Stimulated activated CD4-positive, alpha-beta T cell treated with anti-CD3 and anti-CD28 coated beads, Interleukin-2, amount 100 ng/mL, for 4 hours (primary cell): ENCODE measurements at regions not wholly inside any gene's neighbourhood (a gene's known extent, or its start where the extent isn't known, plus 50 kb on each side); places are given as distances from the start of the nearest gene placed in this dataset.

Experiments used
- DNase-seq: peaks from one replicate; pipeline ENCODE4 v3.0.0-alpha.2; 2020; ENCODE audit warnings: low read depth

DNA sequence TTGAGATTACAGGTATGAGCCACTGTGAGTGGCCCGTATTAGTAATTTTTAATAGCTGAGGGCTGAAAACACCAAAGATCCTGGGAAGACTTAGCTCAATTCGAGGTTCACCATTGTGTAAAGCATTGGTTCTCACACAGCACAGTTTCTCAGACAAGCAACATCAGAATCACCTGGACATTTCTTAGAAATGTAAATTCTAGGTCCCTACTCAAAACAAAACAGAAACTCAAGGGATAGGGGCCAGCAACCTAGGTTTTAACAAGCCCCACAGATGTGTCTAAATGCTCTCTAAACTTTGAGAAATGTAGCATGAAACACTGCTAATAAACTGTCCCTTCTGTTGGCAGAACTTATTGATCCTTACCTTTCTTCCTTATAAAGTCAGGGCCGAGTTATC is 681.2 kb downstream of the RNF144A start:
- no peak for DNase-seq

- no peak for DNase-seq
These were observed 682.4 kb downstream of the RNF144A start for GRCh38 chr2:7599462-7600258.

DNA sequence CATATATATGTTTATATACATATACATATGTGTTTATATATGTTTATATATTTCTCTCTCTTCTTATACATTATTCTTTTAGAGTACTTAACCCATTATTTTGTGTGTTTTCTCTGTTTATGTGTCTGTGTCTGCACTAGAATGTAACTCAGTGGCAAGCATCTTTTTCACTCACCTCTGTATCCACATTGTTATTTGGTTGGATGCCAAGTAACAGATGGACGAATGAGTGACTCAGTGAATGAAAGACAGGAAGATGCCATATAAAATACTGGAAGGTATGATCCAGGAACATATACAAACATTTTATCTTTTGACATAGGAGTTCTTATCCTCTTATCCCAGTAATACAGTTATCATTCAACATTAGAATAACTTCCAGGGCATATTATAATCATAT is 684.8 kb downstream of the RNF144A start:
- DNase-seq: no peak

GRCh38 chr2:7604456-7604855 is 687.2 kb downstream of the RNF144A start:
- no peak for DNase-seq

DNA sequence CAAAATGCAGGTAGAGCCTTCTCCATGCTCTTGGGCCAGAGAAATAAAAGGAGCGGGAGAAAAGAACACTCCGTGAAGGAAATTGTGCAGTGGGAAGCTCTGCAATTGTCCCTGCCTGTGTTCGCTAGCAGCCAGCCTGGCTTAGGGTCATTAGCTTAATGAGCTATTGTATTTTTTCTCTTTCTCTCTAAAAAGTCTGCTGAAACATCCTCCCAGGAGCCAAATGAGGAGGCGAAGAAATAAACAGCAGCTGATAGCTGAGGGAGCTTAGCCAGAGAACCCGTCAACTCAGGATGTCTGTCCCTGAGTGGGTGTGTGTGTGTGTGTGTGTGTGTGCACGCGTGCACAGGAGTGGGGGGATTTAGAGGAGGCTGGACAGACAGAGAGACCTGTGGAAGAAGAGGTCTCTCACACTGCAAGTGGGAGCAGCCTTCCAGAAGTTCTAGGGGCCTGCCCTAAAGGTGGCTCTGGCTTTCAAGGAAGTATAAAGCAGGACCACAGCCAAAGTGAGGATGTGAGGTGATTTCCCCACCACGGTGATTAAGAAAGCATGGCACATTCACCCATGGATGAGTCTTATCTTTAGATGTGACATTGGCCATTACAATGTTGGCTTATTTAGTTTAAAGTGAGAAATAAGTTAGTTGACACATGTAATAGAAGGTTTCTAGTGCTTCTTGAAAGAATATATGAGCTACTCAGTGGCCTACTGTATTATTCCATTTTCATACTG is 690.4 kb downstream of the RNF144A start:
- no peak for DNase-seq

DNA sequence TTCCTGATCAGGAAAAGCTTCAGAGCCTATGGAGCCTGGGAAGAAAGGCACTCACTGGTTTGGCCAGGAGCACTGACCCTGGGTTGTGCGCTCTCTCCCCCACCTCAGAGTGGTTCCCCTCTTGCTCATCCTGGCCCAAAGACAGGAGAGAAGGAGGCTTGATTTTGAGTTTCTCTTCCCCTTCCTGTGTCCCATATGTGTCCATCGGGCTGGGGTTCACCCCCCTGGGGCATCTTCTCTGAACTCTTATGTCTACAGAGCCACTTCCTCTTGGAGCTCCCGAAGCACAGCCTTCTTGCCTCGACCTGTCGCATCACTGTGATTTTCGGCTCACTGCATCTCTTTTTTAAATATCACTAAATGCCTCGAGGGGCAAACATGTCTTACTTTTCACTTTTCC is 692.3 kb downstream of the RNF144A start:
- no peak for DNase-seq

- no peak for DNase-seq
These were observed 692.8 kb downstream of the RNF144A start for GRCh38 chr2:7609974-7610373.

DNA sequence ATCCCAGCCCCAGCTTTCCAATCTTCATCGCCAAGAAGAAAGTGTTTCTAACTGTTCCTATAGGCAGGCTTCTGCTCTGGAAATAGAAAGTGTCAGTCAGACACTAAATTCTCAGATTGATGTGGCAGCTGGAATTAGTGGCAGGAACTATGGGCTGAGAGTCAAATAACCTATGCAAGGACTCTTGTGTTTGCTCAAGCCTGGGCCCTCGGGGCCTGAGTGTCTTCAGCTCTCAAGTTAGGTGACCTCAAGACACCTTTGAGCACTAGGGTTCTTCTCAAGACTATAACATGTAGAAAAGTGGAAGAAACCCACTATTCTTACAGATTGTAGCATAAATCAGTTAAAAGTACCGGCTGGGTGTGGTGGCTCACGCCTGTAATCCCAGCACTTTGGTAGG is 694.5 kb downstream of the RNF144A start:
- no peak for DNase-seq

- DNase-seq: no peak
These were observed 695.8 kb downstream of the RNF144A start for GRCh38 chr2:7612969-7613368.

DNA sequence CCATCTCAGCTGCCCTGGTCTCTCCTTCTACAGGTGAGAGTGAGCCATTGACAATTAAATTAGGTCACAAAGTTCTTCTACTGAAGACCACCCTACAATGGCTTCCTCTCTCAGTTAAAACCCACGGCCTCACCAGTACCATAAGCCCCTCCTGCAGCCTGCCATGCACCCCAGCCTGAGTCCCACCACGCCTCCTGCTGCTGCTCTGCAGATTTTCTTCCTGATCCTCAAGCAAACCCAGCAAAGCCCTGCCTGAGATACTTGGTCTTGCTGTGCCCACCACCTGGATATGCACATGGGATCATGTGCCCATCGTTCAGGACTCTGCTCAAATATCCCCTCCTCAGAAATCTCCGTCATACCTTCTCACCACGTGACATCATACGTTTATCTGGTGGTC is 696.6 kb downstream of the RNF144A start:
- DNase-seq: no peak

GRCh38 chr2:7618031-7618430 is 700.8 kb downstream of the RNF144A start:
- no peak for DNase-seq

GRCh38 chr2:7619203-7619970 is 702.2 kb downstream of the RNF144A start:
- DNase-seq: no peak

DNA sequence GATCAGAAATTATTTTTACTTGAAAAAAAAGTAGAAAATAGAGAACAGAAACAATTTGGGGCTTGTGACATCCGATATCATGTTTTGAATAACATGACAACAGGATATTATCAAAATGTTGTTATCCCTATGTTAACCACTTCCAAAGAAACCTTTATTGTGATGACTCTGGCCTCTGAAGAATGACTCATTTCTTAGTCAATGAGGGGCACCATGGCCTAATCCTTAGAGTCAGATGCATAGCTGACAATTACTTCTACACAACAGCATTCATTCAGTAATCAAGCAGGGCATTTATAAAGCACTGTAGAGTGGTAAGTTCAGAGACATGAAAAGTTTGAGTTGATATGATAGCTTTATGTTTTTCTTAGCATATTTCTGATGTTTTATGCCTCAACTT is 703.0 kb downstream of the RNF144A start:
- no peak for DNase-seq

- DNase-seq: no peak
These were observed 704.0 kb downstream of the RNF144A start for GRCh38 chr2:7621018-7621814.

DNA sequence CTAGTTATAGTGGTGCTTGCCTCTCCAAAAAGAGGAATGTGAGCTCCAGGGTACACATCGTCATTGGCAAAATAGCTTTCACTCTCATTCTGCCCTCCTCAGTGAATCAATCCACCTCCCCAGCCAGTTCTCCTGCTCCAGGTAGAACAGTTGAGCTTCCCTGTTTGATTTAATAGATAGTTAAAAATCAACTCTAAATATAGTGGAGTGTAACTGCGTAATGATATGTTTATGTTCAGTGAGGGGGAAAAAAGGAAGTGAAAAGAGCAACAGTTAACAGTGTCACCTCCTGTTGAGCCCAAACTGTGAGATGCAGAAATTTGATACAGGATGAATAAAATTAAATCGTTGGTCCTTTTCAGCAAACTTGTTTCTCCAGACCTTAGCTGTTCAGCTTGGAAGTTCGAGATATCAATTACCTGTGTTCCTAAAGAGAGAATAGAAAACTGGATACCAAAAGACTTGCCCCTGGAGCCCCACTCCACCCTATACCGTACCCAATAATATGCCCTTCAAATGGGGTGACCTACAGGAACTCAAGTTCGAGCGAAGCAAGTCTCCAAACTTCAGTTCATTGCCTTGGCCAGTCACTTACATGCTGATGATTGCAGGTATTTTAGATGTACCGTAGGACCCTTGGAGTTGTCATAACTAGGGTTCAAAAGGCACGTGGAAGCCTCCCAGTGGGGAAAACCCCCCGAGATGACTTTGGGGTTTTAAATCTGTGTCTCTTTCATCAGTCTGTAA is 708.4 kb downstream of the RNF144A start:
- no peak for DNase-seq

- DNase-seq: no peak
These were observed 708.9 kb downstream of the RNF144A start for GRCh38 chr2:7626139-7626537.

GRCh38 chr2:7627583-7627982 is 710.4 kb downstream of the RNF144A start:
- DNase-seq: no peak

DNA sequence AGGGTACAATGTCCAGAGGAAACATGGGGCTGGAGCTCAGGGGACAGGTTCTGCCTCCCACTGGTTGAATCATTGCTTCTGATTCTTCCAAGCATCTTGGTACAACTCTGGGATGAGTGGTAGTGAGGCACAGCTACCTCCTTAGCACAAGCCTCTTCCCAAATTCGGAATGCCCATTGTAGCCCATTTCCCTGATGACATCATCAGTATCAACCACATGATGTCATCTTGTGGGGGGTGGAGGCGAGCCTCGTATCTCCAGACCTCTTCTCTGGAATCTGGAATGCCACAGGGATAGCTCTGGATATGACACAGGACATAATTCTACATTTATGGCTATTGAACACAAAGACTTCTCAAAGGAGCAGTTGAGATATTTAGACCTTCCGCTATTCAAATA is 715.2 kb downstream of the RNF144A start:
- DNase-seq: no peak

- DNase-seq: no peak
These were observed 716.4 kb downstream of the RNF144A start for GRCh38 chr2:7633566-7634153.

GRCh38 chr2:7634409-7634808 is 717.2 kb downstream of the RNF144A start:
- no peak for DNase-seq

GRCh38 chr2:7639476-7639875 is 722.3 kb downstream of the RNF144A start:
- no peak for DNase-seq
